22Rv1 (cell line): ENCODE measurements at regions not wholly inside any gene's neighbourhood (a gene's known extent, or its start where the extent isn't known, plus 50 kb on each side); places are given as distances from the start of the nearest gene placed in this dataset.

Source experiments
- CTCF ChIP-seq: fragments of 450-650 bp; IDR thresholded peaks from 2 replicates; pipeline ENCODE4 v1.5.1; 2017; ENCODE audit warnings: mild to moderate bottlenecking
- ZFX ChIP-seq: fragments of 450-650 bp; IDR thresholded peaks from 2 replicates; pipeline ENCODE4 v1.6.1; 2017; ENCODE audit warnings: antibody characterized with exemption, borderline replicate concordance

DNA sequence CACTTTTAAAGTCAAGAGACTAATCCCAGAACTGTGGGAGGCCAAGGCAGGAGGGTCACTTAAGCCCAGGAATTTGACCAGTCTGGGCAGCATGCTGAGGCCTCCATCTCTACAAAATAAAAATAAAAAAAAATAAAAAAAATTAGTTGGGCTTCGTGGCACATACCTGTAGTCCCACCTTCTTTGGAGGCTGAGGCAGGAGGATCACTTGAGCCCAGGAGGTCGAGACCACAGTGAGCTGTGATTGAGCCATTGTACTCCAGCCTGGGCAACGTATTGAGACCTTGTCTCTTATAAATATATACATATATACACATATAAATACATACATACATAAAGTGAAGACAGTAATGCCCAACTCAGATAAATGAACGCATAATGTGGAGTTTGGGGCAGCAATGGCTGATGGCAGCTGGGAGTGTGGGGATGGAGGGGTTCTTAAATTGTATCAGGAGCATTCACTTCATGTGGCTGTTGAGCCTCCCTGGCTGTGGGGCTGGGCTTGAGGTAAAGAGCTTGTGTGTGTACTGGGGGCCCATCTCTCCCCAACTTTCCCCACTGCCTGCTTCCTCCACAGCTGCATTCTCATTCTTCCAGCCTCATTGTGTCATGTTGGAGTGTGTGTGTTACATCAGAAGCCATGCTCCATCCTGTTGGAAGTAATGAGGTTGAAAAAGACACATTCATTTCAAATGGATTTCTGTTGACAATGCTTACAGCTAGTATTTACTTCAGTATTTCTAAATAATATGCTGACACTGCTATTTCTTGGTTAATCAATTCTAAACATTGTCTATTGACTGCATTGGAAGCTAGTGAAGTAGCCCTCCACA is 96.5 kb upstream of the HS6ST1 start:
- TF ChIP-seq CTCF: no peak
- TF ChIP-seq ZFX: no peak
